HEK293 (cell line): ENCODE measurements at regions not wholly inside any gene's neighbourhood (a gene's known extent, or its start where the extent isn't known, plus 50 kb on each side); places are given as distances from the start of the nearest gene placed in this dataset.

Source experiments
- CTCF ChIA-PET: fragments of 350-600 bp; formaldehyde crosslinking; extraction: SDS; loops from one replicate; lab custom pipeline; 2021; ENCODE audit warnings: antibody characterized with exemption; lab: Yijun Ruan, JAX
- POLR2A ChIA-PET: fragments of 300-600 bp; formaldehyde crosslinking; extraction: SDS; loops from one replicate; lab custom pipeline; 2020; ENCODE audit warnings: antibody characterized with exemption, inconsistent platforms; lab: Yijun Ruan, JAX
- H3K27ac ChIP-seq: fragments of 200-500 bp; sonication (Bioruptor generic); 2 replicates; pipeline ENCODE4 v1.5.1; 2014; ENCODE audit warnings: low read depth, low read length, control low read depth, inconsistent platforms; ENCODE audit errors: extremely low read depth
- H3K36me3 ChIP-seq, 2 experiments: fragments of 200-500 bp in 1 of 2; sonication (Bioruptor generic) in 1 of 2; 1 replicate in 1 of 2; 2 replicates in 1 of 2; pipeline ENCODE4 v1.5.1; 2014 to 2017; ENCODE audit warnings: inconsistent platforms in 2 of 2, low read length in 2 of 2; ENCODE audit not compliant: control insufficient read depth in 2 of 2, insufficient read depth in 1 of 2
- H3K4me1 ChIP-seq: fragments of 200-500 bp; sonication (Bioruptor generic); 2 replicates; pipeline ENCODE4 v1.5.1; 2014; ENCODE audit warnings: mild to moderate bottlenecking, low read length, inconsistent platforms; ENCODE audit not compliant: control insufficient read depth, insufficient read depth
- H3K4me3 ChIP-seq: 2 replicates; pipeline ENCODE4 v1.5.1; 2011; ENCODE audit warnings: low read depth, mild to moderate bottlenecking, control low read depth, low read length, moderate library complexity
- H3K9me3 ChIP-seq: fragments of 200-500 bp; sonication (Bioruptor generic); 2 replicates; pipeline ENCODE4 v1.5.1; 2014; ENCODE audit warnings: low read depth, low read length, inconsistent platforms; ENCODE audit not compliant: control insufficient read depth, insufficient read depth
- ATF2 ChIP-seq: fragments of 450-650 bp; formaldehyde crosslinking; IDR thresholded peaks from 2 replicates; pipeline ENCODE4 v1.5.1; 2016; ENCODE audit warnings: missing biosample characterization, missing genetic modification characterization, low read depth
- EGR2 ChIP-seq: fragments of 450-650 bp; formaldehyde crosslinking; IDR thresholded peaks from 2 replicates; pipeline ENCODE4 v1.5.1; 2016; ENCODE audit warnings: low read depth, missing biosample characterization, missing genetic modification characterization
- ELK4 ChIP-seq: IDR thresholded peaks from 2 replicates; pipeline ENCODE4 v1.6.1; 2011; ENCODE audit warnings: mild to moderate bottlenecking, low read depth, low read length, borderline replicate concordance
- FEZF1 ChIP-seq: fragments of 450-650 bp; formaldehyde crosslinking; IDR thresholded peaks from 2 replicates; pipeline ENCODE4 v1.5.1; 2016; ENCODE audit warnings: missing biosample characterization, missing genetic modification characterization
- HIC1 ChIP-seq: fragments of 450-650 bp; formaldehyde crosslinking; IDR thresholded peaks from 2 replicates; pipeline ENCODE4 v1.5.1; 2016; ENCODE audit warnings: missing biosample characterization, missing genetic modification characterization
- KLF10 ChIP-seq: fragments of 450-650 bp; IDR thresholded peaks from 2 replicates; pipeline ENCODE4 v1.5.1; 2018; ENCODE audit warnings: missing biosample characterization, mild to moderate bottlenecking, missing genetic modification characterization
- KLF16 ChIP-seq: fragments of 450-650 bp; formaldehyde crosslinking; IDR thresholded peaks from 2 replicates; pipeline ENCODE4 v1.5.1; 2017; ENCODE audit warnings: missing biosample characterization, missing genetic modification characterization
- KLF7 ChIP-seq: fragments of 450-650 bp; formaldehyde crosslinking; IDR thresholded peaks from 2 replicates; pipeline ENCODE4 v1.5.1; 2016; ENCODE audit warnings: missing biosample characterization, missing genetic modification characterization, borderline replicate concordance
- KLF9 ChIP-seq: fragments of 450-650 bp; formaldehyde crosslinking; IDR thresholded peaks from 2 replicates; pipeline ENCODE4 v1.5.1; 2016; ENCODE audit warnings: missing biosample characterization, missing genetic modification characterization, low read depth
- ZBTB11 ChIP-seq: fragments of 450-650 bp; formaldehyde crosslinking; conservative IDR thresholded peaks from 2 replicates; pipeline ENCODE4 v1.5.1; 2016; ENCODE audit warnings: low read depth, missing biosample characterization, missing genetic modification characterization
- ZNF169 ChIP-seq: fragments of 450-650 bp; formaldehyde crosslinking; IDR thresholded peaks from 2 replicates; pipeline ENCODE4 v1.5.1; 2016; ENCODE audit warnings: missing biosample characterization, missing genetic modification characterization
- ZNF23 ChIP-seq: fragments of 450-650 bp; formaldehyde crosslinking; IDR thresholded peaks from 2 replicates; pipeline ENCODE4 v1.5.1; 2016; ENCODE audit warnings: missing biosample characterization, missing genetic modification characterization, borderline replicate concordance
- ZNF24 ChIP-seq: fragments of 450-650 bp; formaldehyde crosslinking; IDR thresholded peaks from 2 replicates; pipeline ENCODE4 v1.5.1; 2016; ENCODE audit warnings: missing biosample characterization, missing genetic modification characterization
- ZNF311 ChIP-seq: fragments of 450-650 bp; formaldehyde crosslinking; IDR thresholded peaks from 2 replicates; pipeline ENCODE4 v1.5.1; 2017; ENCODE audit warnings: missing biosample characterization, missing genetic modification characterization, borderline replicate concordance
- ZNF544 ChIP-seq: fragments of 450-650 bp; formaldehyde crosslinking; IDR thresholded peaks from 2 replicates; pipeline ENCODE4 v1.5.0; 2017; ENCODE audit warnings: missing biosample characterization, missing genetic modification characterization
- ZNF610 ChIP-seq: fragments of 450-650 bp; formaldehyde crosslinking; IDR thresholded peaks from 2 replicates; pipeline ENCODE4 v1.5.1; 2016; ENCODE audit warnings: missing biosample characterization, missing genetic modification characterization, borderline replicate concordance
- ZNF701 ChIP-seq: fragments of 450-650 bp; formaldehyde crosslinking; IDR thresholded peaks from 2 replicates; pipeline ENCODE4 v1.5.1; 2016; ENCODE audit warnings: missing biosample characterization, missing genetic modification characterization

- peaks cover 2% of the 10 kb centered on the region; the same call in 1 of the 2 replicates for H3K4me1 ChIP-seq
- no peaks in the 10 kb centered on the region for H3K9me3 ChIP-seq
- H3K27ac ChIP-seq, result no peak overlapping the region
- no peaks in the 10 kb centered on the region for H3K36me3 ChIP-seq
- CTCF ChIA-PET, result no interaction called here
- H3K4me3 ChIP-seq, result no peak overlapping the region
- TF ChIP-seq EGR2 (tag by site-specific recombination) (no peak), ZNF311 (no peak), ZNF23 (tag by site-specific recombination) (no peak), KLF10 (no peak), ATF2 (tag by site-specific recombination) (no peak), KLF7 (tag by site-specific recombination) (no peak), ZNF544 (tag by site-specific recombination) (no peak), ZNF701 (tag by site-specific recombination) (no peak), KLF16 (tag by site-specific recombination) (no peak), ZBTB11 (tag by site-specific recombination) (no peak), ELK4 (no peak), KLF9 (tag by site-specific recombination) (no peak), ZNF169 (tag by site-specific recombination) (no peak), ZNF24 (tag by site-specific recombination) (no peak), ZNF610 (tag by site-specific recombination) (no peak)
- TF ChIP-seq, all 188 proteins: peak for 0
- POLR2A ChIA-PET, result no interaction called here
Measured at GRCh38 chr11:92804388-92804966, 165.0 kb upstream of the MTNR1B start.

- peaks cover 2% of the 10 kb centered on the region; the same call in 1 of the 2 replicates for H3K4me1 ChIP-seq
- no peak overlapping the region for H3K27ac ChIP-seq
- ChIA-PET CTCF (interaction anchor here (0.6 to 0.7 kb wide), 2 partner anchors 20 to 473 kb away, joined by 3 read pairs; no protein-coding TSS in a partner anchor), POLR2A (no interaction called here)
- H3K4me3 ChIP-seq, result no peak overlapping the region
- TF ChIP-seq HIC1, result no peak
- TF ChIP-seq FEZF1 (tag by site-specific recombination), result 0 out of 2 replicates have a peak, but pooled peaks have one; percentile 23
- TF ChIP-seq, all 188 proteins: peak for 1
- no peaks in the 10 kb centered on the region for H3K9me3 ChIP-seq
- no peaks in the 10 kb centered on the region for H3K36me3 ChIP-seq
Measured at GRCh38 chr11:92808022-92808421, 161.4 kb upstream of the MTNR1B start.
